DOHH2 (cell line): ENCODE measurements at regions not wholly inside any gene's neighbourhood (a gene's known extent, or its start where the extent isn't known, plus 50 kb on each side); places are given as distances from the start of the nearest gene placed in this dataset.

Source experiments
- CTCF ChIP-seq: fragments of 200-600 bp; sonication (generic); IDR thresholded peaks from one replicate; pipeline ENCODE4 v1.5.1; 2014; ENCODE audit warnings: antibody characterized with exemption, mild to moderate bottlenecking, low read depth, low read length; ENCODE audit not compliant: poor library complexity, severe bottlenecking
- EZH2phosphoT487 ChIP-seq: fragments of 200-600 bp; sonication (generic); IDR thresholded peaks from 2 replicates; pipeline ENCODE4 v1.6.1; 2017; ENCODE audit warnings: borderline replicate concordance, mild to moderate bottlenecking, antibody characterized with exemption, low read length, moderate library complexity, mixed read lengths

GRCh38 chr1:228902781-228903433, 167.6 kb downstream of the RHOU start:
- TF ChIP-seq CTCF (no peak), EZH2phosphoT487 (no peak)
